Keratinocyte (primary cell): ENCODE measurements at regions not wholly inside any gene's neighbourhood (a gene's known extent, or its start where the extent isn't known, plus 50 kb on each side); places are given as distances from the start of the nearest gene placed in this dataset.
"Not testable (repeated sequence)": the region's sequence is repeated elsewhere in the genome, so short reads cannot be mapped to it uniquely, and the experiment has no call there.

Source experiments
- DNase-seq: peaks from one replicate; pipeline ENCODE4 v3.0.0-alpha.2; 2011; ENCODE audit warnings: low read depth, missing footprints, low spot score
- FAIRE-seq: peaks from 2 replicates; lab custom pipeline; 2011; peaks lifted over from hg19 to GRCh38; lab: Jason Lieb, UNC
- H2AFZ ChIP-seq: 2 replicates; pipeline ENCODE4 v1.6.0; 2012; ENCODE audit warnings: low read length, control low read depth, inconsistent platforms; ENCODE audit not compliant: control insufficient read depth
- H3K27ac ChIP-seq: 2 replicates; pipeline ENCODE4 v1.5.1; 2011; ENCODE audit warnings: low read length; ENCODE audit not compliant: control insufficient read depth, insufficient read depth
- H3K27me3 ChIP-seq: 3 replicates; pipeline ENCODE4 v1.6.0; 2011; ENCODE audit warnings: low read length; ENCODE audit not compliant: control insufficient read depth, insufficient read depth; ENCODE audit errors: extremely low read depth
- H3K36me3 ChIP-seq, 2 experiments: 2 replicates in 1 of 2; 3 replicates in 1 of 2; pipeline ENCODE4 v1.5.1; 2011; ENCODE audit warnings: low read length in 2 of 2, mild to moderate bottlenecking in 1 of 2; ENCODE audit not compliant: control insufficient read depth in 2 of 2, insufficient read depth in 2 of 2; ENCODE audit errors: extremely low read depth in 1 of 2
- H3K4me1 ChIP-seq: 3 replicates; pipeline ENCODE4 v1.5.1; 2011; ENCODE audit warnings: low read length; ENCODE audit not compliant: control insufficient read depth, insufficient read depth; ENCODE audit errors: extremely low read depth
- H3K4me2 ChIP-seq: 3 replicates; pipeline ENCODE4 v1.6.0; 2011; ENCODE audit warnings: low read depth, low read length; ENCODE audit not compliant: control insufficient read depth, insufficient read depth; ENCODE audit errors: extremely low read depth
- H3K4me3 ChIP-seq, 3 experiments: fragments of 200-600 bp in 1 of 3; sonication (generic) in 1 of 3; 2 replicates in 2 of 3; 3 replicates in 1 of 3; pipeline ENCODE4 v1.5.1; 2011 to 2016; ENCODE audit warnings: low read length in 3 of 3, mild to moderate bottlenecking in 3 of 3, control low read depth in 2 of 3, inconsistent platforms in 1 of 3, low read depth in 1 of 3, mixed read lengths in 1 of 3, mixed run types in 1 of 3, moderate library complexity in 1 of 3; ENCODE audit not compliant: control insufficient read depth in 2 of 3, insufficient read depth in 2 of 3; ENCODE audit errors: extremely low read depth in 1 of 3
- H3K79me2 ChIP-seq: 2 replicates; pipeline ENCODE4 v1.6.0; 2012; ENCODE audit warnings: low read length; ENCODE audit not compliant: control insufficient read depth, insufficient read depth
- H3K9ac ChIP-seq: 3 replicates; pipeline ENCODE4 v1.6.0; 2011; ENCODE audit warnings: low read length; ENCODE audit not compliant: control insufficient read depth, insufficient read depth; ENCODE audit errors: extremely low read depth
- H3K9me1 ChIP-seq: 3 replicates; pipeline ENCODE4 v1.6.0; 2011; ENCODE audit warnings: low read length; ENCODE audit not compliant: control insufficient read depth, insufficient read depth; ENCODE audit errors: extremely low read depth
- H3K9me3 ChIP-seq: 2 replicates; pipeline ENCODE4 v1.5.1; 2012; ENCODE audit warnings: low read depth, low read length; ENCODE audit not compliant: control insufficient read depth
- H4K20me1 ChIP-seq: 3 replicates; pipeline ENCODE4 v1.6.0; 2011; ENCODE audit warnings: low read length; ENCODE audit not compliant: control insufficient read depth, insufficient read depth; ENCODE audit errors: extremely low read depth
- CTCF ChIP-seq, 3 experiments: IDR thresholded peaks in 1 of 3; conservative IDR thresholded peaks in 1 of 3; optimal IDR thresholded peaks in 1 of 3; 2 replicates in 2 of 3; 3 replicates in 1 of 3; pipeline versions ENCODE3 to v1.5.1; 2011; ENCODE audit warnings: low read length in 3 of 3, mild to moderate bottlenecking in 3 of 3, moderate library complexity in 2 of 3, control low read depth in 1 of 3, inconsistent platforms in 1 of 3; ENCODE audit not compliant: insufficient read depth in 2 of 3; ENCODE audit errors: extremely low read depth in 1 of 3
- EZH2 ChIP-seq: IDR thresholded peaks from one replicate; pipeline ENCODE4 v1.6.1; 2012; ENCODE audit warnings: inconsistent platforms, mild to moderate bottlenecking, low read length, moderate library complexity
- dilution Hi-C: fragments of 300-500 bp; cut with MboI; formaldehyde crosslinking; loops from one replicate; pipeline ENCODE4 v1.7.0; 2020; ENCODE audit warnings: low sequenced_read_pairs; ENCODE audit not compliant: extremely low pct_ligation_motif_present

- Histone ChIP-seq H3K4me1 (peaks cover 18% of the 10 kb centered on the region), H3K4me2 (no peak overlapping the region), H3K9me3 (no peaks in the 10 kb centered on the region), H2AFZ (no peak overlapping the region), H3K9me1 (no peaks in the 10 kb centered on the region), H3K27me3 (no peaks in the 10 kb centered on the region), H3K9ac (no peak overlapping the region), H3K4me3 (no peak overlapping the region), H4K20me1 (no peaks in the 10 kb centered on the region), H3K27ac (no peak overlapping the region), H3K36me3 (no peaks in the 10 kb centered on the region), H3K79me2 (no peaks in the 10 kb centered on the region)
- TF ChIP-seq CTCF (optimal IDR thresholded peaks at IDR 0.05 in 1 of 3, IDR thresholded peaks at IDR 0.05 in 1 of 3, conservative IDR thresholded peaks at IDR 0.05 in 1 of 3; ENCODE audit: extremely low read depth in 1 of 3, insufficient read depth in 2 of 3, low read length in 3 of 3) (no peak), EZH2 (no peak)
- DNase-seq, result peak; percentile 79
- dilution Hi-C loops, result no loop called here
- peak; percentile 53 for FAIRE-seq
Measured at GRCh38 chr2:38454081-38454480, 77.0 kb upstream of the ATL2 start.

GRCh38 chr2:38451778-38452177 is 74.7 kb upstream of the ATL2 start:
- H3K79me2 ChIP-seq, H3K9me3 ChIP-seq, H3K36me3 ChIP-seq, dilution Hi-C loops, H3K9ac ChIP-seq, H3K27ac ChIP-seq, FAIRE-seq, H2AFZ ChIP-seq, H3K27me3 ChIP-seq, DNase-seq, H3K4me2 ChIP-seq, H3K4me3 ChIP-seq, H3K9me1 ChIP-seq, H4K20me1 ChIP-seq: not testable (repeated sequence)
- H3K4me1 ChIP-seq, result peaks cover 40% of the 10 kb centered on the region

- TF ChIP-seq CTCF (optimal IDR thresholded peaks at IDR 0.05 in 1 of 3, IDR thresholded peaks at IDR 0.05 in 1 of 3, conservative IDR thresholded peaks at IDR 0.05 in 1 of 3; ENCODE audit: extremely low read depth in 1 of 3, insufficient read depth in 2 of 3, low read length in 3 of 3) (no peak), EZH2 (no peak)
- Histone ChIP-seq H3K9me1 (no peaks in the 10 kb centered on the region), H3K9ac (no peak overlapping the region), H3K4me2 (no peak overlapping the region), H4K20me1 (no peaks in the 10 kb centered on the region), H3K4me1 (peaks cover 51% of the 10 kb centered on the region), H3K27ac (no peak overlapping the region), H2AFZ (no peak overlapping the region), H3K79me2 (no peaks in the 10 kb centered on the region), H3K4me3 (no peak overlapping the region), H3K36me3 (no peaks in the 10 kb centered on the region), H3K27me3 (no peaks in the 10 kb centered on the region), H3K9me3 (no peaks in the 10 kb centered on the region)
- dilution Hi-C loops, result no loop called here
- DNase-seq, result no peak
- FAIRE-seq, result no peak
Measured at GRCh38 chr2:38450509-38450908, 73.4 kb upstream of the ATL2 start.
